NB4 (cell line): ENCODE measurements at regions not wholly inside any gene's neighbourhood (a gene's known extent, or its start where the extent isn't known, plus 50 kb on each side); places are given as distances from the start of the nearest gene placed in this dataset.

Experiments used
- MYC ChIP-seq: IDR thresholded peaks from 2 replicates; pipeline ENCODE4 v1.6.1; 2011; ENCODE audit warnings: low read depth, low read length
- POLR2A ChIP-seq: IDR thresholded peaks from 2 replicates; pipeline ENCODE4 v1.6.1; 2011; ENCODE audit warnings: mild to moderate bottlenecking; ENCODE audit not compliant: insufficient read length; ENCODE audit errors: extremely low read depth
- TF ChIP-seq, protein P1 (sequence below): IDR thresholded peaks from one replicate; pipeline ENCODE4 v1.5.1; 2012; ENCODE audit warnings: low read depth, low read length
- TF ChIP-seq, protein P2 (sequence below): IDR thresholded peaks from 2 replicates; pipeline ENCODE4 v1.6.1; 2011; ENCODE audit warnings: low read depth, low read length

DNA sequence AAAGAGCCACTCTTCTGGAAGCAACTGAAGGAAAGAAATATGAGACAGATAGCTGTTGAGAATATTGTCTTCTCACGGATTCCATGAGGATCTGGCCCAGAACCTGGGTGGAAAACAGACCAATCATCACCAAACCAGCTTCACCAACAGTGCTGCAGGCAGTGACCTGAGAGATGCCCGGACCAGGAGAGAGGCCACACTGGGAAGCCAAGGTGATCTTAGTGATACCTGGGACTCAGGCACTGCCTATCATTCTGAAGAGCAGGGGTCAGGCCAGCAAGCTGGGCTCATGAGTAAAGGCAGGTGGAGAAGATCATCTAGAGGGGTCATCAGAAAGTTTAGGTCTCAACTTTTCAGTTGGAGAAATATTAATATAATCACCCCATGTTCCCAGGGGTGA lies 595.8 kb upstream of the CADM1 start:
- TF ChIP-seq, protein P1, sequence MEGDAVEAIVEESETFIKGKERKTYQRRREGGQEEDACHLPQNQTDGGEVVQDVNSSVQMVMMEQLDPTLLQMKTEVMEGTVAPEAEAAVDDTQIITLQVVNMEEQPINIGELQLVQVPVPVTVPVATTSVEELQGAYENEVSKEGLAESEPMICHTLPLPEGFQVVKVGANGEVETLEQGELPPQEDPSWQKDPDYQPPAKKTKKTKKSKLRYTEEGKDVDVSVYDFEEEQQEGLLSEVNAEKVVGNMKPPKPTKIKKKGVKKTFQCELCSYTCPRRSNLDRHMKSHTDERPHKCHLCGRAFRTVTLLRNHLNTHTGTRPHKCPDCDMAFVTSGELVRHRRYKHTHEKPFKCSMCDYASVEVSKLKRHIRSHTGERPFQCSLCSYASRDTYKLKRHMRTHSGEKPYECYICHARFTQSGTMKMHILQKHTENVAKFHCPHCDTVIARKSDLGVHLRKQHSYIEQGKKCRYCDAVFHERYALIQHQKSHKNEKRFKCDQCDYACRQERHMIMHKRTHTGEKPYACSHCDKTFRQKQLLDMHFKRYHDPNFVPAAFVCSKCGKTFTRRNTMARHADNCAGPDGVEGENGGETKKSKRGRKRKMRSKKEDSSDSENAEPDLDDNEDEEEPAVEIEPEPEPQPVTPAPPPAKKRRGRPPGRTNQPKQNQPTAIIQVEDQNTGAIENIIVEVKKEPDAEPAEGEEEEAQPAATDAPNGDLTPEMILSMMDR: no peak
- TF ChIP-seq POLR2A (no peak), MYC (no peak)
- TF ChIP-seq, protein P2, sequence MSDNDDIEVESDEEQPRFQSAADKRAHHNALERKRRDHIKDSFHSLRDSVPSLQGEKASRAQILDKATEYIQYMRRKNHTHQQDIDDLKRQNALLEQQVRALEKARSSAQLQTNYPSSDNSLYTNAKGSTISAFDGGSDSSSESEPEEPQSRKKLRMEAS: no peak
